Smooth muscle cell (in vitro differentiated cells): ENCODE measurements at regions not wholly inside any gene's neighbourhood (a gene's known extent, or its start where the extent isn't known, plus 50 kb on each side); places are given as distances from the start of the nearest gene placed in this dataset.

Source experiments
- DNase-seq: peaks from one replicate; lab custom pipeline; 2025; ENCODE audit not compliant: unreplicated experiment; lab: John Stamatoyannopoulos, UW
- H2AFZ ChIP-seq: fragments of 200-600 bp; sonication (generic); 2 replicates; pipeline ENCODE4 v1.6.0; 2016; ENCODE audit warnings: antibody characterized with exemption, low read depth, mild to moderate bottlenecking
- H3F3A ChIP-seq: fragments of 200-600 bp; sonication (generic); 2 replicates; pipeline ENCODE4 v1.6.0; 2017; ENCODE audit warnings: antibody characterized with exemption, low read depth
- H3K27ac ChIP-seq: fragments of 200-600 bp; sonication (generic); 2 replicates; pipeline ENCODE4 v1.5.1; 2016; ENCODE audit warnings: low read depth, mild to moderate bottlenecking
- H3K27me3 ChIP-seq: fragments of 200-600 bp; sonication (generic); 2 replicates; pipeline ENCODE4 v1.6.1; 2016; ENCODE audit warnings: low read depth, mild to moderate bottlenecking
- H3K36me3 ChIP-seq: fragments of 200-600 bp; sonication (generic); 2 replicates; pipeline ENCODE4 v1.5.1; 2016; ENCODE audit warnings: low read depth
- H3K4me1 ChIP-seq: fragments of 200-600 bp; sonication (generic); 2 replicates; pipeline ENCODE4 v1.5.1; 2016; ENCODE audit warnings: low read depth
- H3K4me2 ChIP-seq: fragments of 200-600 bp; sonication (generic); 2 replicates; pipeline ENCODE4 v1.6.0; 2016; ENCODE audit warnings: mild to moderate bottlenecking
- H3K4me3 ChIP-seq: fragments of 200-600 bp; sonication (generic); 2 replicates; pipeline ENCODE4 v1.5.1; 2016; ENCODE audit warnings: mild to moderate bottlenecking
- H3K79me2 ChIP-seq: fragments of 200-600 bp; sonication (generic); 2 replicates; pipeline ENCODE4 v1.6.0; 2016; ENCODE audit warnings: low read depth, mild to moderate bottlenecking
- H3K9ac ChIP-seq: fragments of 200-600 bp; sonication (generic); 2 replicates; pipeline ENCODE4 v1.6.0; 2016; ENCODE audit warnings: low read depth
- H3K9me3 ChIP-seq: fragments of 200-600 bp; sonication (generic); replicated peaks from 2 replicates; pipeline ENCODE4 v1.5.1; 2016; ENCODE audit warnings: low read depth
- H4K20me1 ChIP-seq: fragments of 200-600 bp; sonication (generic); 2 replicates; pipeline ENCODE4 v1.6.0; 2016; ENCODE audit warnings: low read depth
- WGBS: methylation state at CpG from one replicate; pipeline ENCODE4 v1.1.7; 2016; ENCODE audit warnings: low lambda C conversion rate; 5-methylcytosine and 5-hydroxymethylcytosine counted together
- TF ChIP-seq, protein P1 (sequence below): fragments of 200-600 bp; sonication (generic); IDR thresholded peaks from 2 replicates; pipeline ENCODE4 v1.5.1; 2017; ENCODE audit warnings: borderline replicate concordance, mild to moderate bottlenecking, antibody characterized with exemption; ENCODE audit not compliant: insufficient read depth, poor library complexity, severe bottlenecking

GRCh38 chr1:5740450-5740849 lies 251.8 kb downstream of the NPHP4 start:
- no peaks in the 10 kb centered on the region for H3F3A ChIP-seq
- H3K4me1 ChIP-seq = no peaks in the 10 kb centered on the region
- 86% methylated on average over 7 of the region's 7 CpGs for WGBS
- H2AFZ ChIP-seq = no peak overlapping the region
- H4K20me1 ChIP-seq = no peaks in the 10 kb centered on the region
- no peak for DNase-seq
- H3K36me3 ChIP-seq = no peaks in the 10 kb centered on the region
- H3K9ac ChIP-seq = no peak overlapping the region
- no peaks in the 10 kb centered on the region for H3K79me2 ChIP-seq
- no peak overlapping the region for H3K4me3 ChIP-seq
- TF ChIP-seq, protein P1, sequence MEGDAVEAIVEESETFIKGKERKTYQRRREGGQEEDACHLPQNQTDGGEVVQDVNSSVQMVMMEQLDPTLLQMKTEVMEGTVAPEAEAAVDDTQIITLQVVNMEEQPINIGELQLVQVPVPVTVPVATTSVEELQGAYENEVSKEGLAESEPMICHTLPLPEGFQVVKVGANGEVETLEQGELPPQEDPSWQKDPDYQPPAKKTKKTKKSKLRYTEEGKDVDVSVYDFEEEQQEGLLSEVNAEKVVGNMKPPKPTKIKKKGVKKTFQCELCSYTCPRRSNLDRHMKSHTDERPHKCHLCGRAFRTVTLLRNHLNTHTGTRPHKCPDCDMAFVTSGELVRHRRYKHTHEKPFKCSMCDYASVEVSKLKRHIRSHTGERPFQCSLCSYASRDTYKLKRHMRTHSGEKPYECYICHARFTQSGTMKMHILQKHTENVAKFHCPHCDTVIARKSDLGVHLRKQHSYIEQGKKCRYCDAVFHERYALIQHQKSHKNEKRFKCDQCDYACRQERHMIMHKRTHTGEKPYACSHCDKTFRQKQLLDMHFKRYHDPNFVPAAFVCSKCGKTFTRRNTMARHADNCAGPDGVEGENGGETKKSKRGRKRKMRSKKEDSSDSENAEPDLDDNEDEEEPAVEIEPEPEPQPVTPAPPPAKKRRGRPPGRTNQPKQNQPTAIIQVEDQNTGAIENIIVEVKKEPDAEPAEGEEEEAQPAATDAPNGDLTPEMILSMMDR = no peak
- H3K27ac ChIP-seq = no peak overlapping the region
- no peaks in the 10 kb centered on the region for H3K9me3 ChIP-seq
- H3K4me2 ChIP-seq = no peak overlapping the region
- H3K27me3 ChIP-seq = no peaks in the 10 kb centered on the region

DNA sequence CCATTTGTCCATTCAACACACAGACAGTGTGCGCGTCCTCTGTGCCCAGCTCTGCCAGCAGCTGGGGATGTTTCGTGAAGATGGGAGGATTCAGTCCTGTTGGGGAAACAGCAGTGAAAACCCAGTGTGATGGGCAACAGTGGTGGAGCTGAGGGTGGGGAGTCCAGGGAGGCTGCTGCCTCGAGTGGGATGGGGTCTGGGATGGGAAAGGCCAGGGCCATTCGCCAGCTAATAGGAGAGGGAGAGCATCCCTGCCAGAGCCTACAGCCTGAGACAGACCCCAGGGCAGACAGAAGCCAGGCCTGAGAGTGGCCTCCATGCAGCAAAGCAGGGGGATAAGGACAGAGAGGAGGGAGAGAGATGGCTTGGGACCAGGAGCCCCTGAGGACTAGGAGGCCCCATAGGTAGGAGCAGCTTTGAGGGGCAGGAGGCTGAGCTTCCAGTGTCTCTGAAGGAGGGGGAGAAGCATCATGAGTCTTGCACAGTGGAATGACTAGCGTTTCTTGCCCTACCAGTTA lies 252.6 kb downstream of the NPHP4 start:
- no peak overlapping the region for H3K9ac ChIP-seq
- H3F3A ChIP-seq = no peaks in the 10 kb centered on the region
- H3K9me3 ChIP-seq = no peaks in the 10 kb centered on the region
- DNase-seq = no peak
- H3K27ac ChIP-seq = no peak overlapping the region
- H3K36me3 ChIP-seq = no peaks in the 10 kb centered on the region
- no peaks in the 10 kb centered on the region for H3K79me2 ChIP-seq
- 81% methylated on average over 6 of the region's 6 CpGs for WGBS
- TF ChIP-seq, protein P1 = no peak
- H3K4me1 ChIP-seq = no peaks in the 10 kb centered on the region
- H3K4me2 ChIP-seq = no peak overlapping the region
- H3K4me3 ChIP-seq = no peak overlapping the region
- no peaks in the 10 kb centered on the region for H3K27me3 ChIP-seq
- H2AFZ ChIP-seq = no peak overlapping the region
- H4K20me1 ChIP-seq = no peaks in the 10 kb centered on the region

GRCh38 chr1:5738911-5739462 lies 253.2 kb downstream of the NPHP4 start:
- H3K79me2 ChIP-seq = no peaks in the 10 kb centered on the region
- no peaks in the 10 kb centered on the region for H3F3A ChIP-seq
- H3K9me3 ChIP-seq = no peaks in the 10 kb centered on the region
- DNase-seq = no peak
- no peak overlapping the region for H3K27ac ChIP-seq
- H3K9ac ChIP-seq = no peak overlapping the region
- TF ChIP-seq, protein P1 = no peak
- no peak overlapping the region for H3K4me2 ChIP-seq
- no peak overlapping the region for H2AFZ ChIP-seq
- H3K27me3 ChIP-seq = no peaks in the 10 kb centered on the region
- H4K20me1 ChIP-seq = no peaks in the 10 kb centered on the region
- no peaks in the 10 kb centered on the region for H3K4me1 ChIP-seq
- WGBS = 90% methylated on average over 8 of the region's 8 CpGs
- H3K4me3 ChIP-seq = no peak overlapping the region
- H3K36me3 ChIP-seq = no peaks in the 10 kb centered on the region

DNA sequence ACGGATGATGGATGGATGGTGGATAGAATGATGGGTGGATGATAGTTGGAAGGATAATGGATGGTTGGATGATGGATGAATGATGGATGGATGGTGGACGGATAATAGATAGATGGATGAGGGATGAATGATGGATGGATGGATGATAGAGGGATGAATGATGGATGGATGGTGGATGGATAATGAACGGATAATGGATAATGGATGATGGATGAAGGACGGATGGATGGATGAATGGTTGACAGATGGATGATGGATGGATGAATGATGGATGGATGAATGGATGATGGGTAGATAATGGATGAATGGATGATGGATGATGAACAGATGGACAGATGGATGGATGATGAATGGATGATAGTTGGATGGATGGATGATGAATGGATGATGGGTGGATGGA lies 255.1 kb downstream of the NPHP4 start:
- Histone ChIP-seq H3K9ac (no peak overlapping the region), H3K9me3 (no peaks in the 10 kb centered on the region), H3F3A (no peaks in the 10 kb centered on the region), H3K27ac (no peak overlapping the region), H3K36me3 (no peaks in the 10 kb centered on the region), H3K4me1 (no peaks in the 10 kb centered on the region), H3K79me2 (no peaks in the 10 kb centered on the region), H3K4me2 (no peak overlapping the region), H2AFZ (no peak overlapping the region), H3K27me3 (no peaks in the 10 kb centered on the region), H3K4me3 (no peak overlapping the region), H4K20me1 (no peaks in the 10 kb centered on the region)
- no peak for DNase-seq
- WGBS = 63% methylated on average over 4 of the region's 4 CpGs
- TF ChIP-seq, protein P1 = no peak
